H7 (cell line): ENCODE measurements at regions not wholly inside any gene's neighbourhood (a gene's known extent, or its start where the extent isn't known, plus 50 kb on each side); places are given as distances from the start of the nearest gene placed in this dataset.
A peak's percentile ranks its signal among the peaks of the same experiment; 100 is the strongest.
"Not testable (repeated sequence)": the region's sequence is repeated elsewhere in the genome, so short reads cannot be mapped to it uniquely, and the experiment has no call there.

Experiments
- DNase-seq: peaks from one replicate; pipeline ENCODE4 v3.0.0; 2012
- H3K27me3 ChIP-seq: 2 replicates; pipeline ENCODE4 v1.6.0; 2011; ENCODE audit warnings: mild to moderate bottlenecking, low read length; ENCODE audit not compliant: control insufficient read depth, insufficient read depth
- H3K36me3 ChIP-seq: replicated peaks from 2 replicates; pipeline ENCODE4 v1.5.1; 2011; ENCODE audit warnings: low read length; ENCODE audit not compliant: control insufficient read depth, insufficient read depth
- H3K4me3 ChIP-seq: 2 replicates; pipeline ENCODE4 v1.5.1; 2011; ENCODE audit warnings: low read depth, mild to moderate bottlenecking, control low read depth, low read length, moderate library complexity; ENCODE audit not compliant: insufficient read depth

GRCh38 chrX:142804085-142804484 is 221.6 kb upstream of the SPANXN4 start:
- H3K36me3 ChIP-seq, result no peaks in the 10 kb centered on the region
- H3K27me3 ChIP-seq, result no peaks in the 10 kb centered on the region
- peak; percentile 2 for DNase-seq
- H3K4me3 ChIP-seq, result no peak overlapping the region

DNA sequence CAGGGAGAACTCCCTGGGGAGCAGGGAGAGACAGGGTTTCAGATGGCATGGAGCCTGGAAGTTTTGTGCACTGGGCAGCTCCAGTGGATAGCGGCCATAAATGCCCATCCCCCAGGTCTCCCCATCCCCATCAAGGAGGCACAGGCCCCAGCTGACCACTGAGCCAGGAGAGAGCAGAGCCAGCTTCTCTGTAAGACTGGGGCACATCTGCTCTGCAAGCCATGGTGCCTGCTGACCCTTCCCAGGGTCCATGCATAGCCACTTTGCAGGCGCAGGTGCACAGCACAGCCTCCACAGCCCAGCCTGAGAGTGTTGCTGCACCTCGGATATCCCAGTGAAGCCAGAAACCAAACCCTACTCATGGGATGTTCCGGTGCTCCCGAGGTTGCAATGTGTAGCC is 206.3 kb upstream of the SPANXN4 start:
- Histone ChIP-seq H3K4me3 (no peak overlapping the region), H3K36me3 (no peaks in the 10 kb centered on the region), H3K27me3 (no peaks in the 10 kb centered on the region)
- no peak for DNase-seq

DNA sequence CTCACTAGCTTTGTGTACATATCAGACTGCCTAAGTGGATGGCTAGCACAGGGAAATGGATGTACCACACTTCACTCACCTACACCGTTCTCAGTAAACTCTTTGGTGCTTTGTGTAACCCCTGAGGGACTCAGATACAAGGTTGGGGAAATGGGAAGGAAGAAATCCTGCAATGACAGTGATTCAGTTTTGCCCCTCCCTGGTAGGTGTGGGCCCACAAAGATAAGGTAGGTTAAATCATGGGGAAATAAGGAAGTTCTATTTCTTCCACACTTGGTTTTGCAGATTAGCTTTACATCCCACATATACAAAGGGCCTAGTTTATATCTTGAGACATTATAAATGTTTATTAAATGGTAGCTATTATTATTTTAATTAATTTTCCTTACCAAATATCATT is 197.6 kb upstream of the SPANXN4 start:
- DNase-seq, result no peak
- no peaks in the 10 kb centered on the region for H3K36me3 ChIP-seq
- no peaks in the 10 kb centered on the region for H3K27me3 ChIP-seq
- H3K4me3 ChIP-seq, result no peak overlapping the region

- DNase-seq, result no peak
- no peaks in the 10 kb centered on the region for H3K36me3 ChIP-seq
- H3K4me3 ChIP-seq, result no peak overlapping the region
- H3K27me3 ChIP-seq, result no peaks in the 10 kb centered on the region
These were observed 193.7 kb upstream of the SPANXN4 start for GRCh38 chrX:142831961-142832530.

GRCh38 chrX:142854970-142855369 is 170.8 kb upstream of the SPANXN4 start:
- no peak for DNase-seq
- Histone ChIP-seq H3K27me3 (no peaks in the 10 kb centered on the region), H3K4me3 (no peak overlapping the region), H3K36me3 (no peaks in the 10 kb centered on the region)

- no peak overlapping the region for H3K4me3 ChIP-seq
- H3K36me3 ChIP-seq, result no peaks in the 10 kb centered on the region
- H3K27me3 ChIP-seq, result no peaks in the 10 kb centered on the region
- DNase-seq, result no peak
These were observed 164.8 kb upstream of the SPANXN4 start for GRCh38 chrX:142860944-142861343.

GRCh38 chrX:142861557-142861956 is 164.2 kb upstream of the SPANXN4 start:
- Histone ChIP-seq H3K4me3 (no peak overlapping the region), H3K27me3 (no peaks in the 10 kb centered on the region), H3K36me3 (no peaks in the 10 kb centered on the region)
- DNase-seq, result no peak

DNA sequence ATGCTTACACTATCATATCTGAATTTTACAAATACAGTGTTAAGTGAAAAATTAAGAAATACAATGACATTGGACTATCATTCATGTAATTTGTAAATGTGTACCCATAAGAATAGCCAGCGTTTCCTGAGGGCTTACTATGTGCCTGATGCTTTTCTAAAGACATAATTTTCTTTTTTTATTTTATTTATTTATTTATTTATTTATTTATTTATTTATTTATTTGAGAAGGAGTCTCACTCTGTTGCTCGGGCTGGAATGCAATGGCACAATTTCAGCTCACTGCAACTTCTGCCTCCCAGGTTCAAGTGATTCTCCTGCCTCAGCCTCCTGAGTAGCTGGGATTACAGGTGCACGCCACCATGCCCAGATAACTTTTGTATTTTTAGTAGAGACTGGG is 159.5 kb upstream of the SPANXN4 start:
- H3K36me3 ChIP-seq, DNase-seq: not testable (repeated sequence)

DNA sequence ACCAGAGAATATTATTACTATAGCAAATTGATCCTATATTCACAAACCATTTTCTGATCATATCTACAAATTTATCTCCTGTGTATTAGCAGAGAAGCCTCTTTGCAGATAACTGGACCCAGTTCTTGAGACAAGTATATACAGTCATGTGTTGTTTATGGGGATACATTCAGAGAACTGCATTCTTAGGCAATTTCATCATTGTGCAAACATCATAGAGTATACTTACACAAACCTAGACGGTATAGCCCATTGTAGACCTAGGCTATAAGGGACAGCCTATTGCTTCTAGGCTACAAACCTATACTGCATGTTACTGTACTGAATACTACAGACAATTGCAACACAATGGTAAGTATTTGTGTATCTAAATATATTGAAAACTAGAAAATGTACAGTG is 152.5 kb upstream of the SPANXN4 start:
- Histone ChIP-seq H3K27me3 (no peaks in the 10 kb centered on the region), H3K36me3 (no peaks in the 10 kb centered on the region), H3K4me3 (no peak overlapping the region)
- DNase-seq, result no peak

More for the DNA sequence above, 159.5 kb upstream of the SPANXN4 start:
- not testable (repeated sequence) for H3K4me3 ChIP-seq, H3K27me3 ChIP-seq

GRCh38 chrX:142884881-142885280 is 140.8 kb upstream of the SPANXN4 start:
- Histone ChIP-seq H3K4me3 (no peak overlapping the region), H3K36me3 (no peaks in the 10 kb centered on the region), H3K27me3 (no peaks in the 10 kb centered on the region)
- DNase-seq, result no peak

DNA sequence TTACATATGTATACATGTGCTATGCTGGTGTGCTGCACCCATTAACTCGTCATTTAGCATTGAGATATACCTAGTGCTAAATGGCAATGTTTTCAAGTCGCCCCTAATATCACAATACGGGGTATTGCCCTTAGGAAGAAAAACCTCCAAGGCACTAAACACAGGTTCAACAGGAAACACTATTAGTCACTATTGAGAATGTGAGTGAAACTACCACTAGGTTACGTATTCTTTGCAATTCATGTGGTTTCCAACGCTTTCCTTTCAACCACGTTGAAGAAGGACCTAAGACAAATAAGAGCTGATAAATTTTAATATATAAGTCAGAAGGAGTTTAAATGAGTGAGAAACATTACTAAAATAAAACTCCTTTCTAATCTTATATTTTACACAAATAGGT is 134.7 kb upstream of the SPANXN4 start:
- DNase-seq, result no peak
- Histone ChIP-seq H3K4me3 (no peak overlapping the region), H3K27me3 (no peaks in the 10 kb centered on the region), H3K36me3 (no peaks in the 10 kb centered on the region)

DNA sequence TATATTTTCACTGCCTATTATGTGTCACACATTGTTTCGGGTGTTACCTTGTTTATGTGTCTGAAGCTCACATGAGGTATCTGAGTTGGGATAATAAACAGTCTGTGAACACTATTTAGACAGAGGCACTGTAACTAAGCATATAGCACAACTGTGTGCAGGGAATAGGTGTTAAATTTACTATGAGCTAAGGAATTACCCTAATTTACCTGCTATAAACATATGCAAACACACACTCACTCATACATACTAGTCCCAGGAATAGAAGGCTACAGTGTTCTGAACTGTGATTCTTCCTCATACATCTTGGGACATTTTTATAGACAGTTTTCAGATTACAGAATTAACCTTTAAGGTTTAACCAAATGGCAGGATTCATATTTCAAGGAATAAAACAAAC is 127.6 kb upstream of the SPANXN4 start:
- no peaks in the 10 kb centered on the region for H3K36me3 ChIP-seq
- no peak overlapping the region for H3K4me3 ChIP-seq
- DNase-seq, result no peak
- no peaks in the 10 kb centered on the region for H3K27me3 ChIP-seq

DNA sequence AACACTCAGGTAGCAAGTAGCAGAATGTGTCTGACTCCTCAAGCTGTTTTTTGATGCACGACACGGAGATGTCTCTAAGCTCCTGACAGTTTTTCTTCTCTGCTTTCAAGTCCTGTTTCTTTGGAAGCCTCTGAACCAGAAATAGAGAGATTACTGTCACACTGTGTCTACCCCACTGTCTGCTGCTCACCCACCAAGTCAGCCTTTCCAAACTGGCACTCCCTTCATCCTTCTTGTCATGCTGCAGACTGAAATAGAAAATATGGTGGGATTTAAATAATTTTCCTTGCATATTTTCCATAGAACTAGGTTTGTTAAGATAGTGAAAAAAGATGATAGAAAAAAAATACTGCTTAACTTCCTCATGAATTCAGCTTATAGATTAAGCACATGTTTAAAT is 102.5 kb upstream of the SPANXN4 start:
- no peaks in the 10 kb centered on the region for H3K36me3 ChIP-seq
- H3K4me3 ChIP-seq, result no peak overlapping the region
- DNase-seq, result no peak
- H3K27me3 ChIP-seq, result no peaks in the 10 kb centered on the region

DNA sequence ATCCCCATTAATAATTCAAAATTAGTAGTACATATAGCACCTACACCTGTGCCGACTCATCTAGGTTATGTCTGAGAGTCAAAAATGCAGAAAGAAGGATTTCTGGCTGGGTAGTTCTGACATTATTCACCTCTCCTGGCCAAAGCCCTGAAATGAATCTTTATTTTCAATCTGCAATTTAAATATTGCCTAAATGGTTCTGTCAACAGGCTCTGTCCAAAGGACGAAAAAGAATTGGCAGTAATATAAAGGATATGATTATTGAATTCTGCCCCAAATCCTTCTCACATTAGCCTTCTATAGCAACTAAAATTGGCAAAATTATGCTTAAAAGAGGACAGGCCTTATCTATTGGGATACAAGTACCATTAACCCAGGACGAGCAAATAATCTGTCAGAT is 86.9 kb upstream of the SPANXN4 start:
- DNase-seq, result no peak
- no peaks in the 10 kb centered on the region for H3K36me3 ChIP-seq
- no peak overlapping the region for H3K4me3 ChIP-seq
- no peaks in the 10 kb centered on the region for H3K27me3 ChIP-seq

- not testable (repeated sequence) for H3K4me3 ChIP-seq, DNase-seq
These were observed 53.5 kb upstream of the SPANXN4 start for GRCh38 chrX:142972147-142972809.

More at GRCh38 chrX:142972147-142972809, 53.5 kb upstream of the SPANXN4 start:
- not testable (repeated sequence) for H3K27me3 ChIP-seq, H3K36me3 ChIP-seq
